ENCODE measurements at regions not wholly inside any gene's neighbourhood (a gene's known extent, or its start where the extent isn't known, plus 50 kb on each side); places are given as distances from the start of the nearest gene placed in this dataset.
"Not testable (repeated sequence)": the region's sequence is repeated elsewhere in the genome, so short reads cannot be mapped to it uniquely, and the experiment has no call there.

- TF ChIP-seq CTCF (conservative IDR thresholded peaks at IDR 0.05; ENCODE audit: low read length); EZH2phosphoT487 (IDR thresholded peaks at IDR 0.05; ENCODE audit: borderline replicate concordance): not testable (repeated sequence)
Measured at GRCh38 chr12:8320251-8320730, 92.9 kb upstream of the FAM90A1 start.

Data from Loucy (cell line).